ENCODE measurements at regions not wholly inside any gene's neighbourhood (a gene's known extent, or its start where the extent isn't known, plus 50 kb on each side); places are given as distances from the start of the nearest gene placed in this dataset.

DNA sequence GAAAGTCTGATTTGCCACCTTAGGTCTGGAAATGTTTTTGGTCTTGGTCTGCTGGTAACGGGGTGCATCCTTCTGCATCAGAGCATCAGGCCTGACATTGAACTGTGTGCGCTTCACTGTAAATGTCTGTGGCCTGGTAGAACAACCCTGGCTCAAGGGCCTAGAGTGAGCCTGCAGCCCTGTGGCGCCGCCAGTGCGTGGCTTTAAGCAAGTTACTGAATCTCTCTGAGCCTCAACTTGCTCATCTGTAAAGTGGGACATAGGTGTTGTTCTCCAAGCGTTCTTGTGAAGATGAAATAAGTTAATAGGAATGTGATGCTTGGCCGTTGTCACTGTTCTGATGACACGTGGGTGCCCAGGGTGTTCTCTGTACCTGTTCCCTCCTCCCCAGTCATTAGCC lies 127.6 kb upstream of the CIBAR2 start:
- TF ChIP-seq, protein P1, sequence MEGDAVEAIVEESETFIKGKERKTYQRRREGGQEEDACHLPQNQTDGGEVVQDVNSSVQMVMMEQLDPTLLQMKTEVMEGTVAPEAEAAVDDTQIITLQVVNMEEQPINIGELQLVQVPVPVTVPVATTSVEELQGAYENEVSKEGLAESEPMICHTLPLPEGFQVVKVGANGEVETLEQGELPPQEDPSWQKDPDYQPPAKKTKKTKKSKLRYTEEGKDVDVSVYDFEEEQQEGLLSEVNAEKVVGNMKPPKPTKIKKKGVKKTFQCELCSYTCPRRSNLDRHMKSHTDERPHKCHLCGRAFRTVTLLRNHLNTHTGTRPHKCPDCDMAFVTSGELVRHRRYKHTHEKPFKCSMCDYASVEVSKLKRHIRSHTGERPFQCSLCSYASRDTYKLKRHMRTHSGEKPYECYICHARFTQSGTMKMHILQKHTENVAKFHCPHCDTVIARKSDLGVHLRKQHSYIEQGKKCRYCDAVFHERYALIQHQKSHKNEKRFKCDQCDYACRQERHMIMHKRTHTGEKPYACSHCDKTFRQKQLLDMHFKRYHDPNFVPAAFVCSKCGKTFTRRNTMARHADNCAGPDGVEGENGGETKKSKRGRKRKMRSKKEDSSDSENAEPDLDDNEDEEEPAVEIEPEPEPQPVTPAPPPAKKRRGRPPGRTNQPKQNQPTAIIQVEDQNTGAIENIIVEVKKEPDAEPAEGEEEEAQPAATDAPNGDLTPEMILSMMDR (IDR thresholded peaks at IDR 0.05), result no peak
- TF ChIP-seq POLR2A (IDR thresholded peaks at IDR 0.05), result no peak
